OCI-LY7 (cell line): ENCODE measurements at regions not wholly inside any gene's neighbourhood (a gene's known extent, or its start where the extent isn't known, plus 50 kb on each side); places are given as distances from the start of the nearest gene placed in this dataset.

Experiments
- BruUV-seq: library from RNA; stranded (reverse); fragments of 400-500 nt; replicated peaks from 2 replicates; lab custom pipeline; 2021; lab: Mats Ljungman, UMichigan
- CTCF ChIA-PET: fragments of 300-600 bp; sonication (Branson Sonifier 250); formaldehyde crosslinking; loops from one replicate; lab custom pipeline; 2022; ENCODE audit warnings: antibody characterized with exemption; ENCODE audit not compliant: unreplicated experiment; lab: Charles Lee
- POLR2A ChIA-PET: fragments of 300-600 bp; sonication (Branson Sonifier 250); formaldehyde crosslinking; loops from one replicate; lab custom pipeline; 2022; ENCODE audit warnings: antibody characterized with exemption; lab: Charles Lee
- DNase-seq: peaks from one replicate; pipeline ENCODE4 v3.0.0-alpha.2; 2015; ENCODE audit warnings: low spot score
- H2AFZ ChIP-seq: fragments of 200-600 bp; sonication (generic), shearing (Covaris generic); 2 replicates; pipeline ENCODE4 v1.6.1; 2014; ENCODE audit warnings: mild to moderate bottlenecking, antibody characterized with exemption, low read length, moderate library complexity
- H3K27ac ChIP-seq: fragments of 200-600 bp; sonication (generic); 2 replicates; pipeline ENCODE4 v1.5.1; 2014; ENCODE audit warnings: mixed run types, low read depth, mild to moderate bottlenecking, moderate library complexity, low read length, inconsistent platforms; ENCODE audit not compliant: poor library complexity, severe bottlenecking
- H3K36me3 ChIP-seq: fragments of 200-600 bp; sonication (generic); 2 replicates; pipeline ENCODE4 v1.6.1; 2014; ENCODE audit warnings: mild to moderate bottlenecking, antibody characterized with exemption, low read length, moderate library complexity, mixed read lengths; ENCODE audit not compliant: insufficient read depth
- H3K4me1 ChIP-seq: fragments of 200-600 bp; sonication (generic); 2 replicates; pipeline ENCODE4 v1.5.1; 2014; ENCODE audit warnings: mild to moderate bottlenecking, low read length; ENCODE audit not compliant: insufficient read depth, poor library complexity, severe bottlenecking
- H3K4me2 ChIP-seq: fragments of 200-600 bp; sonication (generic); 2 replicates; pipeline ENCODE4 v1.6.1; 2014; ENCODE audit warnings: mild to moderate bottlenecking, low read length
- H3K4me3 ChIP-seq: fragments of 200-600 bp; sonication (generic); 2 replicates; pipeline ENCODE4 v1.5.1; 2014; ENCODE audit warnings: mild to moderate bottlenecking, low read depth, low read length; ENCODE audit not compliant: poor library complexity, severe bottlenecking
- H3K79me2 ChIP-seq: fragments of 200-600 bp; sonication (generic); 2 replicates; pipeline ENCODE4 v1.6.1; 2016; ENCODE audit warnings: low read depth, mild to moderate bottlenecking, low read length, moderate library complexity, mixed read lengths; ENCODE audit not compliant: insufficient read depth
- H3K9me2 ChIP-seq: fragments of 200-600 bp; sonication (generic); 2 replicates; pipeline ENCODE4 v1.6.1; 2016; ENCODE audit warnings: mild to moderate bottlenecking, low read length, mixed read lengths; ENCODE audit not compliant: insufficient read depth
- H3K9me3 ChIP-seq: fragments of 200-600 bp; sonication (generic); 2 replicates; pipeline ENCODE4 v1.6.1; 2014; ENCODE audit warnings: mild to moderate bottlenecking, mixed run types, low read length, mixed read lengths
- H4K20me1 ChIP-seq: fragments of 200-600 bp; sonication (generic); 2 replicates; pipeline ENCODE4 v1.6.1; 2014; ENCODE audit warnings: mild to moderate bottlenecking, antibody characterized with exemption, low read length, moderate library complexity, mixed read lengths; ENCODE audit not compliant: insufficient read depth
- CTCF ChIP-seq: fragments of 200-600 bp; sonication (generic); conservative IDR thresholded peaks from 2 replicates; pipeline ENCODE4 v1.5.1; 2014; ENCODE audit warnings: mild to moderate bottlenecking, antibody characterized with exemption, low read length, moderate library complexity, mixed read lengths
- EZH2phosphoT487 ChIP-seq: fragments of 200-600 bp; sonication (generic); IDR thresholded peaks from 2 replicates; pipeline ENCODE4 v1.6.1; 2018; ENCODE audit warnings: low read depth, borderline replicate concordance, mild to moderate bottlenecking, mixed run types, antibody characterized with exemption, low read length, moderate library complexity, mixed read lengths
- intact Hi-C: fragments of 100-400 bp; cut with micrococcal nuclease; formaldehyde crosslinking; loops from one replicate; pipeline ENCODE4 v1.10.0; 2022; ENCODE audit not compliant: unreplicated experiment

- TF ChIP-seq EZH2phosphoT487 (no peak), CTCF (no peak)
- Histone ChIP-seq H3K4me1 (peaks cover 9% of the 10 kb centered on the region), H3K4me2 (no peak overlapping the region), H3K9me3 (no peaks in the 10 kb centered on the region), H4K20me1 (no peaks in the 10 kb centered on the region), H3K36me3 (no peaks in the 10 kb centered on the region), H3K9me2 (no peaks in the 10 kb centered on the region), H3K4me3 (no peak overlapping the region), H3K27ac (no peak overlapping the region), H2AFZ (no peak overlapping the region), H3K79me2 (no peaks in the 10 kb centered on the region)
- CTCF ChIA-PET, result no interaction called here
- POLR2A ChIA-PET, result no interaction called here
- BruUV-seq, result no TSS peak
- intact Hi-C loops, result no loop called here
- DNase-seq, result no peak
Observed at GRCh38 chr2:9761577-9761976, 81.7 kb upstream of the TAF1B start.

GRCh38 chr2:9762164-9762563, 81.1 kb upstream of the TAF1B start:
- H3K4me1 ChIP-seq, result peaks cover 9% of the 10 kb centered on the region
- H3K4me3 ChIP-seq, result no peak overlapping the region
- no peak for DNase-seq
- no peaks in the 10 kb centered on the region for H3K9me2 ChIP-seq
- ChIA-PET POLR2A (no interaction called here), CTCF (no interaction called here)
- H3K79me2 ChIP-seq, result no peaks in the 10 kb centered on the region
- H3K4me2 ChIP-seq, result no peak overlapping the region
- BruUV-seq, result no TSS peak
- H3K9me3 ChIP-seq, result no peaks in the 10 kb centered on the region
- H3K27ac ChIP-seq, result no peak overlapping the region
- TF ChIP-seq CTCF (no peak), EZH2phosphoT487 (no peak)
- no peak overlapping the region for H2AFZ ChIP-seq
- H3K36me3 ChIP-seq, result no peaks in the 10 kb centered on the region
- H4K20me1 ChIP-seq, result no peaks in the 10 kb centered on the region
- intact Hi-C loops, result no loop called here

GRCh38 chr2:9762941-9763340, 80.3 kb upstream of the TAF1B start:
- ChIA-PET POLR2A (no interaction called here), CTCF (no interaction called here)
- peaks cover 9% of the 10 kb centered on the region for H3K4me1 ChIP-seq
- no TSS peak for BruUV-seq
- no peaks in the 10 kb centered on the region for H3K79me2 ChIP-seq
- H3K4me2 ChIP-seq, result no peak overlapping the region
- no peak for DNase-seq
- no peaks in the 10 kb centered on the region for H3K9me2 ChIP-seq
- intact Hi-C loops, result no loop called here
- no peaks in the 10 kb centered on the region for H3K36me3 ChIP-seq
- TF ChIP-seq CTCF (no peak), EZH2phosphoT487 (no peak)
- no peak overlapping the region for H2AFZ ChIP-seq
- H3K27ac ChIP-seq, result no peak overlapping the region
- no peaks in the 10 kb centered on the region for H4K20me1 ChIP-seq
- no peaks in the 10 kb centered on the region for H3K9me3 ChIP-seq
- H3K4me3 ChIP-seq, result no peak overlapping the region
